IMR-90 (cell line): ENCODE measurements at regions not wholly inside any gene's neighbourhood (a gene's known extent, or its start where the extent isn't known, plus 50 kb on each side); places are given as distances from the start of the nearest gene placed in this dataset.
A peak's percentile ranks its signal among the peaks of the same experiment; 100 is the strongest.

Experiments used
- ATAC-seq: fragments of 200-7000 bp; cut with Tn5 transposase; 2 replicates; pipeline ENCODE4 v1.9.1; 2020; ENCODE audit warnings: low read depth, mild to moderate bottlenecking, moderate library complexity
- BruUV-seq: library from RNA; stranded (reverse); fragments of 400-500 nt; replicated peaks from 2 replicates; lab custom pipeline; 2021; lab: Mats Ljungman, UMichigan
- CTCF ChIA-PET: fragments of 300-600 bp; formaldehyde crosslinking; extraction: SDS; loops from one replicate; lab custom pipeline; 2021; ENCODE audit warnings: antibody characterized with exemption; lab: Yijun Ruan, JAX
- POLR2A ChIA-PET: fragments of 300-600 bp; sonication (Branson Sonifier 250); formaldehyde crosslinking; loops from one replicate; lab custom pipeline; 2022; ENCODE audit warnings: antibody characterized with exemption; ENCODE audit not compliant: unreplicated experiment; lab: Charles Lee
- DNase-seq: peaks from one replicate; pipeline ENCODE4 v3.0.0; 2013
- H2AFZ ChIP-seq: replicated peaks from 2 replicates; pipeline ENCODE3; 2013; ENCODE audit warnings: low read length, mild to moderate bottlenecking; ENCODE audit not compliant: poor library complexity
- H2AK5ac ChIP-seq: 2 replicates; pipeline ENCODE4 v1.6.1; 2013; ENCODE audit warnings: low read depth, low read length, inconsistent platforms
- H2AK9ac ChIP-seq: replicated peaks from 2 replicates; pipeline ENCODE3; 2013; ENCODE audit warnings: mild to moderate bottlenecking, low read depth, low read length, moderate library complexity; ENCODE audit not compliant: poor library complexity
- H2BK120ac ChIP-seq: 2 replicates; pipeline ENCODE4 v1.6.1; 2013; ENCODE audit warnings: low read depth, low read length, inconsistent platforms
- H2BK15ac ChIP-seq: 3 replicates; pipeline ENCODE4 v1.6.1; 2013; ENCODE audit warnings: low read depth, low read length, inconsistent platforms
- H2BK20ac ChIP-seq: 2 replicates; pipeline ENCODE4 v1.6.1; 2013; ENCODE audit warnings: low read depth, mild to moderate bottlenecking, inconsistent platforms, low read length, moderate library complexity
- H2BK5ac ChIP-seq: 2 replicates; pipeline ENCODE4 v1.6.1; 2013; ENCODE audit warnings: mild to moderate bottlenecking, low read depth, low read length, inconsistent platforms; ENCODE audit not compliant: poor library complexity, severe bottlenecking
- H3K14ac ChIP-seq: replicated peaks from 2 replicates; pipeline ENCODE4 v1.6.1; 2013; ENCODE audit warnings: low read depth, low read length, inconsistent platforms
- H3K18ac ChIP-seq: 2 replicates; pipeline ENCODE4 v1.6.1; 2013; ENCODE audit warnings: low read depth, low read length, control low read depth
- H3K23ac ChIP-seq: 2 replicates; pipeline ENCODE4 v1.6.1; 2013; ENCODE audit warnings: low read depth, low read length, inconsistent platforms
- H3K27ac ChIP-seq: 2 replicates; pipeline ENCODE4 v1.5.1; 2013; ENCODE audit warnings: mild to moderate bottlenecking, control low read depth, low read length; ENCODE audit not compliant: insufficient read depth
- H3K27me3 ChIP-seq: 2 replicates; pipeline ENCODE4 v1.6.1; 2013; ENCODE audit warnings: low read length; ENCODE audit not compliant: control insufficient read depth, insufficient read depth
- H3K36me3 ChIP-seq: 2 replicates; pipeline ENCODE4 v1.6.1; 2013; ENCODE audit warnings: low read length, mixed read lengths; ENCODE audit not compliant: control insufficient read depth, insufficient read depth
- H3K4ac ChIP-seq: 2 replicates; pipeline ENCODE4 v1.6.1; 2013; ENCODE audit warnings: low read depth, low read length, inconsistent platforms
- H3K4me1 ChIP-seq: 2 replicates; pipeline ENCODE4 v1.6.1; 2013; ENCODE audit warnings: low read length, mixed read lengths; ENCODE audit not compliant: control insufficient read depth, insufficient read depth
- H3K4me2 ChIP-seq: 2 replicates; pipeline ENCODE4 v1.6.1; 2013; ENCODE audit warnings: low read depth, mild to moderate bottlenecking, control low read depth, low read length, moderate library complexity
- H3K4me3 ChIP-seq: 2 replicates; pipeline ENCODE4 v1.5.1; 2013; ENCODE audit warnings: low read depth, mild to moderate bottlenecking, control low read depth, low read length, moderate library complexity; ENCODE audit not compliant: insufficient read depth
- H3K56ac ChIP-seq: 2 replicates; pipeline ENCODE4 v1.6.1; 2013; ENCODE audit warnings: low read length, inconsistent platforms; ENCODE audit not compliant: insufficient read depth; ENCODE audit errors: extremely low read depth
- H3K79me1 ChIP-seq, 2 experiments: 2 replicates each; pipeline ENCODE4 v1.6.1; 2013; ENCODE audit warnings: low read length in 2 of 2, inconsistent platforms in 1 of 2, low read depth in 1 of 2
- H3K9ac ChIP-seq: 2 replicates; pipeline ENCODE4 v1.6.1; 2013; ENCODE audit warnings: low read depth, low read length, control low read depth
- H3K9me1 ChIP-seq: 2 replicates; pipeline ENCODE4 v1.6.1; 2013; ENCODE audit warnings: low read length, inconsistent platforms; ENCODE audit not compliant: insufficient read depth
- H3K9me3 ChIP-seq: 2 replicates; pipeline ENCODE4 v1.6.1; 2013; ENCODE audit warnings: low read length; ENCODE audit not compliant: control insufficient read depth, insufficient read depth
- H4K20me1 ChIP-seq: 2 replicates; pipeline ENCODE4 v1.6.1; 2013; ENCODE audit warnings: low read length, inconsistent platforms; ENCODE audit not compliant: insufficient read depth
- H4K5ac ChIP-seq: 2 replicates; pipeline ENCODE4 v1.6.1; 2013; ENCODE audit warnings: mild to moderate bottlenecking, low read depth, low read length, control low read depth
- H4K8ac ChIP-seq, 2 experiments: 2 replicates each; pipeline ENCODE4 v1.6.1; 2013; ENCODE audit warnings: low read depth in 2 of 2, low read length in 2 of 2, control low read depth in 1 of 2, inconsistent platforms in 1 of 2
- H4K91ac ChIP-seq: 2 replicates; pipeline ENCODE4 v1.6.1; 2013; ENCODE audit warnings: low read depth, low read length, inconsistent platforms; ENCODE audit not compliant: insufficient read depth
- CEBPB ChIP-seq: IDR thresholded peaks from 2 replicates; pipeline ENCODE4 v1.6.1; 2012; ENCODE audit warnings: low read depth, low read length, improper control_type of control experiment
- CHD1 ChIP-seq: IDR thresholded peaks from 2 replicates; pipeline ENCODE4 v1.6.1; 2012; ENCODE audit warnings: low read depth, low read length, improper control_type of control experiment
- CTCF ChIP-seq: conservative IDR thresholded peaks from 2 replicates; pipeline ENCODE4 v1.5.1; 2012; ENCODE audit warnings: mild to moderate bottlenecking, low read depth, low read length, improper control_type of control experiment
- FOS ChIP-seq: fragments of 150-350 bp; IDR thresholded peaks from 2 replicates; pipeline ENCODE4 v1.6.1; 2016; ENCODE audit warnings: low read depth, low read length
- MAFK ChIP-seq: IDR thresholded peaks from 2 replicates; pipeline ENCODE4 v1.6.1; 2012; ENCODE audit warnings: low read depth, low read length, improper control_type of control experiment
- MAZ ChIP-seq: IDR thresholded peaks from 2 replicates; pipeline ENCODE4 v1.6.1; 2012; ENCODE audit warnings: low read depth, mild to moderate bottlenecking, low read length, improper control_type of control experiment, moderate library complexity, borderline replicate concordance
- MXI1 ChIP-seq: IDR thresholded peaks from 2 replicates; pipeline ENCODE4 v1.6.1; 2012; ENCODE audit warnings: low read depth, mild to moderate bottlenecking, low read length, moderate library complexity, borderline replicate concordance
- NFE2L2 ChIP-seq: fragments of 150-350 bp; IDR thresholded peaks from 2 replicates; pipeline ENCODE4 v1.6.1; 2016; ENCODE audit warnings: low read depth, mild to moderate bottlenecking, low read length
- POLR2A ChIP-seq: IDR thresholded peaks from 2 replicates; pipeline ENCODE4 v1.6.1; 2012; ENCODE audit warnings: mild to moderate bottlenecking, low read depth, low read length
- RAD21 ChIP-seq: IDR thresholded peaks from 2 replicates; pipeline ENCODE4 v1.6.1; 2012; ENCODE audit warnings: low read length, improper control_type of control experiment
- RCOR1 ChIP-seq: IDR thresholded peaks from 2 replicates; pipeline ENCODE4 v1.6.1; 2012; ENCODE audit warnings: mild to moderate bottlenecking, low read length, improper control_type of control experiment; ENCODE audit not compliant: insufficient replicate concordance
- RFX5 ChIP-seq: IDR thresholded peaks from 2 replicates; pipeline ENCODE4 v1.8.0; 2012; ENCODE audit warnings: low read depth, mild to moderate bottlenecking, low read length, moderate library complexity
- SMC3 ChIP-seq: fragments of 150-350 bp; IDR thresholded peaks from 2 replicates; pipeline ENCODE4 v1.6.1; 2016; ENCODE audit warnings: low read depth, mild to moderate bottlenecking, antibody characterized with exemption, low read length, moderate library complexity
- WGBS, 2 experiments: methylation state at CpG; one replicate each; pipeline versions ENCODE4 v1.1.5 to v1.1.7; 2013; ENCODE audit warnings: missing lambda C conversion rate in 2 of 2; ENCODE audit not compliant: insufficient read length in 1 of 2; ENCODE audit errors: extremely low coverage in 2 of 2; 5-methylcytosine and 5-hydroxymethylcytosine counted together
- dilution Hi-C: fragments of 300-500 bp; cut with HindIII; formaldehyde crosslinking; loops from one replicate; pipeline ENCODE4 v1.14.3; 2018; ENCODE audit warnings: low sequenced_read_pairs; ENCODE audit not compliant: unreplicated experiment
- in situ Hi-C: fragments of 300-500 bp; cut with MboI; formaldehyde crosslinking; loops from 3 replicates; pipeline ENCODE4 v1.14.3; 2019; ENCODE audit warnings: low sequenced_read_pairs, inconsistent platforms, mixed read lengths
- intact Hi-C: fragments of 100-400 bp; cut with micrococcal nuclease; formaldehyde crosslinking; loops from 2 replicates; pipeline ENCODE4 v1.10.0; 2022
- TF ChIP-seq, protein P1 (sequence below): fragments of 150-350 bp; IDR thresholded peaks from 2 replicates; pipeline ENCODE4 v1.6.1; 2017; ENCODE audit warnings: mild to moderate bottlenecking, antibody characterized with exemption, low read length, low read depth

GRCh38 chr6:14876778-14877613 lies 368.9 kb upstream of the JARID2 start (continued):
- TF ChIP-seq CEBPB (no peak), RAD21 (no peak), CHD1 (no peak)

DNA sequence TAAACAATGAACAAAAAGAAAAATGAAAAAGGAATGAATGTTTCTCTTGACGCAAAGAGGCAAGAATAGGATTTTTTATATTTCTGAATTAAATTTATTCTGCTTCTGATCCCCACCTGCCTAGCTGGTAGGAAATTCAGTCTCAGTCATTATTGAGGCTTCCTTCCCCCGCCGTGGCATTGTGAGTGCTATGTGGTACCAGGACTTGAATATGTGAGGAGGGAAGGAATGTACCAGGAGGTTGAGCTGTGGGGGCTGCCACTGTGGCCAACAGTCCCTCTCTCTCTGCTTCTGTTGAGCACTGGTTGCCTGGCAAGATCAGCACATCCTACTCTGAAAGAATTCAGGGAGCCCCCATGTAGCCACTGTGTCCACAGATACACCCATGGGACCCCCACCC lies 368.1 kb upstream of the JARID2 start:
- intact Hi-C loops, result no loop called here
- dilution Hi-C loops, result no loop called here
- TF ChIP-seq CTCF, result no peak
- no peak for TF ChIP-seq RCOR1
- no peak for TF ChIP-seq POLR2A
- TF ChIP-seq, protein P1, sequence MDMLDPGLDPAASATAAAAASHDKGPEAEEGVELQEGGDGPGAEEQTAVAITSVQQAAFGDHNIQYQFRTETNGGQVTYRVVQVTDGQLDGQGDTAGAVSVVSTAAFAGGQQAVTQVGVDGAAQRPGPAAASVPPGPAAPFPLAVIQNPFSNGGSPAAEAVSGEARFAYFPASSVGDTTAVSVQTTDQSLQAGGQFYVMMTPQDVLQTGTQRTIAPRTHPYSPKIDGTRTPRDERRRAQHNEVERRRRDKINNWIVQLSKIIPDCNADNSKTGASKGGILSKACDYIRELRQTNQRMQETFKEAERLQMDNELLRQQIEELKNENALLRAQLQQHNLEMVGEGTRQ, result no peak
- no peak for TF ChIP-seq SMC3
- TF ChIP-seq NFE2L2, result no peak
- no peak for TF ChIP-seq MAZ
- no peak for TF ChIP-seq MAFK
- no peak for TF ChIP-seq FOS
- no peak for TF ChIP-seq MXI1
- TF ChIP-seq CEBPB, result no peak
- no peak for TF ChIP-seq RFX5
- TF ChIP-seq CHD1, result no peak
- no peak for TF ChIP-seq RAD21

More for the DNA sequence above, 368.1 kb upstream of the JARID2 start:
- DNase-seq (no peak), ATAC-seq (no peak)
- Histone ChIP-seq H4K20me1 (no peaks in the 10 kb centered on the region), H4K8ac (peak overlapping the region; percentile 84 to 89), H2BK120ac (peak overlapping the region; percentile 99), H3K4ac (peak overlapping the region; percentile 95), H3K27me3 (no peaks in the 10 kb centered on the region), H4K5ac (peak overlapping the region; percentile 41), H3K56ac (peak overlapping the region; percentile 26; the same call in 1 of the 2 replicates), H2AK9ac (peak overlapping the region; percentile 88), H3K9ac (peak overlapping the region; percentile 27; the same call in 1 of the 2 replicates), H2BK20ac (peak overlapping the region; percentile 80), H2AFZ (peak overlapping the region; percentile 64), H3K4me2 (no peak overlapping the region), H3K14ac (peak overlapping the region; percentile 26), H3K18ac (peak overlapping the region; percentile 17), H3K4me1 (peaks cover 18% of the 10 kb centered on the region), H2BK15ac (peak overlapping the region; percentile 98), H3K36me3 (no peaks in the 10 kb centered on the region), H3K27ac (peak overlapping the region; percentile 82), H3K9me3 (no peaks in the 10 kb centered on the region), H3K23ac (peak overlapping the region; percentile 21; the same call in 1 of the 2 replicates), H4K91ac (peak overlapping the region; percentile 83), H3K9me1 (peaks cover 11% of the 10 kb centered on the region), H2AK5ac (peak overlapping the region; percentile 85), H3K79me1 (peaks cover 0 to 6% of the 10 kb centered on the region in 2 experiments; a peak in 1 of 4 replicates), H2BK5ac (peak overlapping the region; percentile 94), H3K4me3 (no peak overlapping the region)
- CTCF ChIA-PET, result no interaction called here
- POLR2A ChIA-PET, result no interaction called here
- no TSS peak for BruUV-seq
- in situ Hi-C loops, result no loop called here
- WGBS, 2 experiments, result no CpG with 5 or more reads among the region's 3 CpGs
